K562 (cell line): ENCODE measurements at regions not wholly inside any gene's neighbourhood (a gene's known extent, or its start where the extent isn't known, plus 50 kb on each side); places are given as distances from the start of the nearest gene placed in this dataset.

Experiments used
- ATAC-seq: fragments of 200-7000 bp; cut with Tn5 transposase; 3 replicates; pipeline ENCODE4 v1.9.1; 2020; ENCODE audit warnings: moderate library complexity
- BruUV-seq: library from RNA; stranded (reverse); fragments of 400-500 nt; replicated peaks from 2 replicates; lab custom pipeline; 2021; lab: Mats Ljungman, UMichigan
- CTCF ChIA-PET: fragments of 300-600 bp; formaldehyde crosslinking; extraction: SDS; loops from one replicate; lab custom pipeline; 2021; ENCODE audit warnings: low intra/inter-chr PET ratio; lab: Yijun Ruan, JAX
- POLR2A ChIA-PET: fragments of 300-600, 350-650 bp; sonication (Branson Sonifier 250); formaldehyde crosslinking; extraction: SDS; loops from one replicate; lab custom pipeline; 2021; ENCODE audit warnings: antibody characterized with exemption, inconsistent platforms; lab: Yijun Ruan, JAX
- DNase-seq, 4 experiments: peaks; one replicate each; pipeline versions ENCODE4 v3.0.0 to v3.0.0-alpha.2; 2011 to 2018; ENCODE audit warnings: low spot score in 3 of 4, mixed read lengths in 3 of 4; ENCODE audit errors: extremely low read depth in 1 of 4
- FAIRE-seq: peaks from 2 replicates; lab custom pipeline; 2011; peaks lifted over from hg19 to GRCh38; lab: Jason Lieb, UNC
- H2AFZ ChIP-seq: 2 replicates; pipeline ENCODE4 v1.6.0; 2011; ENCODE audit warnings: low read depth, low read length, control low read depth, inconsistent platforms
- H3K27ac ChIP-seq: fragments of 200-600 bp; 3 replicates; pipeline ENCODE4 v1.8.0; 2011; ENCODE audit warnings: low read depth, mild to moderate bottlenecking, control low read depth, inconsistent platforms, low read length, moderate library complexity, mixed read lengths; ENCODE audit errors: extremely low read depth
- H3K27me3 ChIP-seq, 2 experiments: fragments of 300-600 bp in 1 of 2; 2 replicates in 1 of 2; 3 replicates in 1 of 2; pipeline versions ENCODE4 v1.6.0 to v1.8.0; 2011; ENCODE audit warnings: inconsistent platforms in 2 of 2, low read length in 2 of 2, mild to moderate bottlenecking in 1 of 2, mixed read lengths in 1 of 2, moderate library complexity in 1 of 2; ENCODE audit not compliant: control insufficient read depth in 2 of 2, insufficient read depth in 2 of 2
- H3K36me3 ChIP-seq: fragments of 300-600 bp; 3 replicates; pipeline ENCODE4 v1.8.0; 2011; ENCODE audit warnings: mild to moderate bottlenecking, low read length, inconsistent platforms; ENCODE audit not compliant: control insufficient read depth, insufficient read depth
- H3K4me1 ChIP-seq, 2 experiments: fragments of 200-600 bp in 1 of 2; replicated peaks in 1 of 2; 2 replicates in 1 of 2; 3 replicates in 1 of 2; pipeline versions ENCODE4 v1.5.1 to v1.8.0; 2011; ENCODE audit warnings: inconsistent platforms in 2 of 2, low read length in 2 of 2, mild to moderate bottlenecking in 1 of 2, mixed read lengths in 1 of 2, moderate library complexity in 1 of 2; ENCODE audit not compliant: control insufficient read depth in 2 of 2, insufficient read depth in 2 of 2
- H3K4me2 ChIP-seq: 2 replicates; pipeline ENCODE4 v1.6.1; 2011; ENCODE audit warnings: low read length, control low read depth, inconsistent platforms, mixed read lengths; ENCODE audit not compliant: insufficient read depth
- H3K4me3 ChIP-seq: fragments of 200-600 bp; sonication (generic), shearing (Covaris generic); 2 replicates; pipeline ENCODE4 v1.5.1; 2016; ENCODE audit warnings: control low read depth, inconsistent platforms
- H3K79me2 ChIP-seq: fragments of 200-600 bp; 3 replicates; pipeline ENCODE4 v1.8.0; 2011; ENCODE audit warnings: low read length, inconsistent platforms; ENCODE audit not compliant: control insufficient read depth, insufficient read depth
- H3K9ac ChIP-seq, 2 experiments: 2 replicates each; pipeline versions ENCODE4 v1.6.0 to v1.6.1; 2011; ENCODE audit warnings: low read depth in 2 of 2, low read length in 2 of 2, control low read depth in 1 of 2, inconsistent platforms in 1 of 2, mild to moderate bottlenecking in 1 of 2, mixed read lengths in 1 of 2; ENCODE audit not compliant: insufficient read depth in 1 of 2
- H3K9me1 ChIP-seq: one replicate; pipeline ENCODE4 v1.6.0; 2011; ENCODE audit warnings: inconsistent platforms, mild to moderate bottlenecking, low read length, moderate library complexity; ENCODE audit not compliant: control insufficient read depth, insufficient read depth
- H3K9me3 ChIP-seq: replicated peaks from 2 replicates; pipeline ENCODE4 v1.5.1; 2011; ENCODE audit warnings: low read depth, low read length, inconsistent platforms; ENCODE audit not compliant: control insufficient read depth, insufficient read depth
- H4K20me1 ChIP-seq: replicated peaks from 2 replicates; pipeline ENCODE4 v1.6.1; 2011; ENCODE audit warnings: low read length, inconsistent platforms, mixed read lengths; ENCODE audit not compliant: control insufficient read depth, insufficient read depth
- CCNT2 ChIP-seq: IDR thresholded peaks from 2 replicates; pipeline ENCODE4 v1.6.1; 2011; ENCODE audit warnings: borderline replicate concordance, low read depth, mild to moderate bottlenecking, moderate library complexity, mixed read lengths, low read length; ENCODE audit not compliant: insufficient read length; ENCODE audit errors: extremely low read depth
- EGR1 ChIP-seq: fragments of 450-650 bp; conservative IDR thresholded peaks from 2 replicates; pipeline ENCODE4 v1.6.1; 2017; ENCODE audit warnings: mild to moderate bottlenecking
- ELF4 ChIP-seq: fragments of 450-650 bp; formaldehyde crosslinking; IDR thresholded peaks from 2 replicates; pipeline ENCODE4 v1.4.0; 2022; ENCODE audit warnings: missing genetic modification characterization
- HDAC2 ChIP-seq: fragments of 450-650 bp; IDR thresholded peaks from 2 replicates; pipeline ENCODE4 v1.6.1; 2016; ENCODE audit warnings: mild to moderate bottlenecking
- NFE2 ChIP-seq: IDR thresholded peaks from 2 replicates; pipeline ENCODE4 v1.6.1; 2014; ENCODE audit warnings: antibody characterized with exemption, low read depth
- NR2F6 ChIP-seq: fragments of 450-650 bp; formaldehyde crosslinking; IDR thresholded peaks from 2 replicates; pipeline ENCODE4 v1.4.0; 2020; ENCODE audit warnings: mild to moderate bottlenecking
- POLR2G ChIP-seq: fragments of 200-400 bp; formaldehyde crosslinking; IDR thresholded peaks from 2 replicates; pipeline ENCODE4 v1.6.1; 2017; ENCODE audit warnings: low read depth, mild to moderate bottlenecking, antibody characterized with exemption, low read length, moderate library complexity
- RAD21 ChIP-seq, 2 experiments: fragments of 250-450 bp in 1 of 2; fragments of 450-650 bp in 1 of 2; sonication (Bioruptor Pico) in 1 of 2; formaldehyde crosslinking in 1 of 2; IDR thresholded peaks in 1 of 2; conservative IDR thresholded peaks in 1 of 2; 2 replicates each; pipeline versions ENCODE4 v1.4.0 to v1.8.0; 2020 to 2022; ENCODE audit warnings: mild to moderate bottlenecking in 2 of 2, moderate library complexity in 1 of 2
- TAF7 ChIP-seq: fragments of 450-650 bp; IDR thresholded peaks from 2 replicates; pipeline ENCODE4 v1.6.1; 2016; ENCODE audit warnings: missing genetic modification characterization, missing compliant biosample characterization
- ZBTB40 ChIP-seq, 2 experiments: fragments of 450-650 bp in 1 of 2; sonication (generic) in 1 of 2; formaldehyde crosslinking in 1 of 2; IDR thresholded peaks; 2 replicates each; pipeline versions ENCODE4 v1.7.1 to v1.9.0; 2016 to 2022; ENCODE audit warnings: inconsistent platforms in 1 of 2, mild to moderate bottlenecking in 1 of 2, missing genetic modification reagents in 1 of 2
- ZKSCAN8 ChIP-seq: fragments of 200-800 bp; sonication (Bioruptor generic); IDR thresholded peaks from 2 replicates; pipeline ENCODE4 v1.6.1; 2016; ENCODE audit warnings: missing genetic modification characterization, missing compliant biosample characterization
- WGBS: fragments of 100-300 bp; shearing (Covaris generic); methylation state at CpG from one replicate; pipeline ENCODE4 v1.1.6; 2016; ENCODE audit warnings: low coverage, mixed read lengths; ENCODE audit not compliant: insufficient coverage; ENCODE audit errors: missing lambda C conversion rate; 5-methylcytosine and 5-hydroxymethylcytosine counted together
- in situ Hi-C: fragments of 300-500 bp; cut with MboI; formaldehyde crosslinking; loops from 4 replicates; pipeline ENCODE4 v1.15.0; 2018; ENCODE audit warnings: inconsistent platforms, mixed read lengths
- intact Hi-C: fragments of 100-400 bp; cut with micrococcal nuclease; formaldehyde crosslinking; loops from 2 replicates; pipeline ENCODE4 v1.14.2; 2022

GRCh38 chr13:21282065-21282464, 105.6 kb downstream of the MRPL57 start:
- intact Hi-C loops: no loop called here
- H3K9ac ChIP-seq: no peak overlapping the region
- H3K36me3 ChIP-seq: no peaks in the 10 kb centered on the region
- 3% methylated on average over 2 of the region's 2 CpGs for WGBS
- H3K27ac ChIP-seq: no peak overlapping the region
- ChIA-PET POLR2A (no interaction called here), CTCF (no interaction called here)
- no peak overlapping the region for H3K4me3 ChIP-seq
- no peaks in the 10 kb centered on the region for H3K4me1 ChIP-seq
- no peak for FAIRE-seq
- no peak for ATAC-seq
- H3K9me3 ChIP-seq: no peaks in the 10 kb centered on the region
- DNase-seq: no peak
- no peak overlapping the region for H2AFZ ChIP-seq
- in situ Hi-C loops: no loop called here
- no peaks in the 10 kb centered on the region for H4K20me1 ChIP-seq
- no peak overlapping the region for H3K4me2 ChIP-seq
- no peaks in the 10 kb centered on the region for H3K27me3 ChIP-seq
- BruUV-seq: no TSS peak
- H3K9me1 ChIP-seq: no peaks in the 10 kb centered on the region
- H3K79me2 ChIP-seq: no peaks in the 10 kb centered on the region
- no peak for TF ChIP-seq ZBTB40 (IDR thresholded peaks at IDR 0.05)
- TF ChIP-seq ZBTB40 (CRISPR knock-in tag; IDR thresholded peaks at IDR 0.05): no peak
- no peak for TF ChIP-seq TAF7
- no peak for TF ChIP-seq POLR2G
- TF ChIP-seq CCNT2: no peak
- TF ChIP-seq ELF4 (CRISPR knock-in tag): no peak
- TF ChIP-seq RAD21 (CRISPR knock-in tag; conservative IDR thresholded peaks at IDR 0.05 in 1 of 2, IDR thresholded peaks at IDR 0.05 in 1 of 2): no peak
- TF ChIP-seq NFE2: no peak
- no peak for TF ChIP-seq HDAC2
- TF ChIP-seq EGR1: no peak
- TF ChIP-seq NR2F6: no peak
- TF ChIP-seq ZKSCAN8 (CRISPR knock-in tag): no peak
